ENCODE measurements at regions not wholly inside any gene's neighbourhood (a gene's known extent, or its start where the extent isn't known, plus 50 kb on each side); places are given as distances from the start of the nearest gene placed in this dataset.
A peak's percentile ranks its signal among the peaks of the same experiment; 100 is the strongest.

- Histone ChIP-seq H3K4me1 (ENCODE audit: low read length) (no peaks in the 10 kb centered on the region), H3F3A (ENCODE audit: insufficient read depth, low read length) (no peaks in the 10 kb centered on the region), H4K20me1 (ENCODE audit: insufficient read depth, low read length) (no peaks in the 10 kb centered on the region), H3K9me2 (replicated peaks; ENCODE audit: insufficient read depth, low read length) (no peaks in the 10 kb centered on the region), H2AFZ (ENCODE audit: low read length) (no peak overlapping the region), H3K9me3 (replicated peaks; ENCODE audit: insufficient read depth, low read length) (no peaks in the 10 kb centered on the region), H3K27me3 (replicated peaks; ENCODE audit: insufficient read depth, low read length) (peaks cover 21% of the 10 kb centered on the region; the same call in 1 of the 2 replicates), H3K79me2 (ENCODE audit: low read length) (no peaks in the 10 kb centered on the region), H3K36me3 (replicated peaks; ENCODE audit: insufficient read depth, low read length) (no peaks in the 10 kb centered on the region), H3K4me2 (ENCODE audit: low read depth, low read length) (no peak overlapping the region), H3K9ac (ENCODE audit: low read length) (no peak overlapping the region), H3K4me3 (ENCODE audit: low read length) (no peak overlapping the region), H3K27ac (ENCODE audit: low read length) (no peak overlapping the region)
- TF ChIP-seq EZH2 (optimal IDR thresholded peaks at IDR 0.05; ENCODE audit: low read depth, low read length) (no peak), EZH2phosphoT487 (IDR thresholded peaks at IDR 0.05; ENCODE audit: low read length) (no peak), CTCF (IDR thresholded peaks at IDR 0.05; ENCODE audit: low read length) (peak; percentile 69)
- DNase-seq: peak; percentile 33
Observed at GRCh38 chr7:121752706-121753105, 120.3 kb upstream of the PTPRZ1 start.

GRCh38 chr7:121748546-121748945, 124.4 kb upstream of the PTPRZ1 start:
- Histone ChIP-seq H3K79me2 (ENCODE audit: low read length) (no peaks in the 10 kb centered on the region), H3K4me1 (ENCODE audit: low read length) (peaks cover 14% of the 10 kb centered on the region), H4K20me1 (ENCODE audit: insufficient read depth, low read length) (peaks cover 4% of the 10 kb centered on the region; the same call in 1 of the 2 replicates), H3F3A (ENCODE audit: insufficient read depth, low read length) (peaks cover 13% of the 10 kb centered on the region), H3K36me3 (replicated peaks; ENCODE audit: insufficient read depth, low read length) (no peaks in the 10 kb centered on the region), H3K27ac (ENCODE audit: low read length) (no peak overlapping the region), H3K9me3 (replicated peaks; ENCODE audit: insufficient read depth, low read length) (no peaks in the 10 kb centered on the region), H3K4me3 (ENCODE audit: low read length) (no peak overlapping the region), H3K27me3 (replicated peaks; ENCODE audit: insufficient read depth, low read length) (peaks cover 55% of the 10 kb centered on the region), H3K4me2 (ENCODE audit: low read depth, low read length) (no peak overlapping the region), H2AFZ (ENCODE audit: low read length) (no peak overlapping the region), H3K9ac (ENCODE audit: low read length) (no peak overlapping the region), H3K9me2 (replicated peaks; ENCODE audit: insufficient read depth, low read length) (no peaks in the 10 kb centered on the region)
- no peak for DNase-seq
- TF ChIP-seq EZH2 (optimal IDR thresholded peaks at IDR 0.05; ENCODE audit: low read depth, low read length) (no peak), EZH2phosphoT487 (IDR thresholded peaks at IDR 0.05; ENCODE audit: low read length) (no peak), CTCF (IDR thresholded peaks at IDR 0.05; ENCODE audit: low read length) (no peak)

- Histone ChIP-seq H3K9me2 (replicated peaks; ENCODE audit: insufficient read depth, low read length) (no peaks in the 10 kb centered on the region), H3K27me3 (replicated peaks; ENCODE audit: insufficient read depth, low read length) (peaks cover 68% of the 10 kb centered on the region), H3K4me3 (ENCODE audit: low read length) (no peak overlapping the region), H3K4me1 (ENCODE audit: low read length) (peaks cover 14% of the 10 kb centered on the region), H3K9ac (ENCODE audit: low read length) (no peak overlapping the region), H4K20me1 (ENCODE audit: insufficient read depth, low read length) (peaks cover 4% of the 10 kb centered on the region; the same call in 1 of the 2 replicates), H3F3A (ENCODE audit: insufficient read depth, low read length) (peaks cover 13% of the 10 kb centered on the region), H3K36me3 (replicated peaks; ENCODE audit: insufficient read depth, low read length) (no peaks in the 10 kb centered on the region), H3K4me2 (ENCODE audit: low read depth, low read length) (no peak overlapping the region), H3K9me3 (replicated peaks; ENCODE audit: insufficient read depth, low read length) (no peaks in the 10 kb centered on the region), H3K79me2 (ENCODE audit: low read length) (no peaks in the 10 kb centered on the region), H3K27ac (ENCODE audit: low read length) (no peak overlapping the region), H2AFZ (ENCODE audit: low read length) (no peak overlapping the region)
- no peak for TF ChIP-seq EZH2phosphoT487 (IDR thresholded peaks at IDR 0.05; ENCODE audit: low read length)
- no peak for TF ChIP-seq EZH2 (optimal IDR thresholded peaks at IDR 0.05; ENCODE audit: low read depth, low read length)
- TF ChIP-seq CTCF (IDR thresholded peaks at IDR 0.05; ENCODE audit: low read length): no peak
- DNase-seq: no peak
Observed at GRCh38 chr7:121745856-121746255, 127.1 kb upstream of the PTPRZ1 start.

Measured in MM.1S (cell line).